SK-MEL-5 (cell line): ENCODE measurements at regions not wholly inside any gene's neighbourhood (a gene's known extent, or its start where the extent isn't known, plus 50 kb on each side); places are given as distances from the start of the nearest gene placed in this dataset.
A peak's percentile ranks its signal among the peaks of the same experiment; 100 is the strongest.

Source experiments
- DNase-seq: peaks from one replicate; pipeline ENCODE4 v3.0.0-alpha.2; 2016; ENCODE audit warnings: low read depth, low spot score
- in situ Hi-C: cut with HindIII; loops from 2 replicates; pipeline ENCODE4 v1.10.0; 2016; ENCODE audit warnings: low sequenced_read_pairs, high pct_unique_total_duplicates, low pct_unique_long_range_greater_than_20kb

- DNase-seq = no peak
- in situ Hi-C loops = no loop called here
These were observed 196.7 kb downstream of the HGF start for GRCh38 chr7:81573128-81573527.

DNA sequence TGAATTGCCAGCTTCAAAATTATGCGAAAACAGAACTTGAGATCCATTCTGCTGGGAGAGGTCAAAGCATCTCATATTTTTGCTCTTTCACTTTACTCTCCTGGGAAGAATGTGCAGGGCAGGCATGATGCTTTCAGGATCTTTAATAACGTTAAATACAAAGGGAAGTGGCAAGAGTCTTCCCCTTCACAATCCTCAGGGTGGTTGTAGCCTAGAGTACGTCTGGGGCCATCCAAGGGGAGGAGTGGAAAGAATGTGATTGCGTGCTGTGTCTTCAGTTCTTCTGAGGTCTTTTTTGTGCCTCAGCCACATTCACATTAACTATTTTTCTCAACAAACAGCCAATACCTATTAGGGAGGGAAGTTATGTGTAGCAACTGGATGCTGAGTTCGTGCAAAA is 207.3 kb downstream of the HGF start:
- in situ Hi-C loops = no loop called here
- no peak for DNase-seq

GRCh38 chr7:81560708-81561107 is 209.1 kb downstream of the HGF start:
- in situ Hi-C loops = no loop called here
- DNase-seq = no peak

DNA sequence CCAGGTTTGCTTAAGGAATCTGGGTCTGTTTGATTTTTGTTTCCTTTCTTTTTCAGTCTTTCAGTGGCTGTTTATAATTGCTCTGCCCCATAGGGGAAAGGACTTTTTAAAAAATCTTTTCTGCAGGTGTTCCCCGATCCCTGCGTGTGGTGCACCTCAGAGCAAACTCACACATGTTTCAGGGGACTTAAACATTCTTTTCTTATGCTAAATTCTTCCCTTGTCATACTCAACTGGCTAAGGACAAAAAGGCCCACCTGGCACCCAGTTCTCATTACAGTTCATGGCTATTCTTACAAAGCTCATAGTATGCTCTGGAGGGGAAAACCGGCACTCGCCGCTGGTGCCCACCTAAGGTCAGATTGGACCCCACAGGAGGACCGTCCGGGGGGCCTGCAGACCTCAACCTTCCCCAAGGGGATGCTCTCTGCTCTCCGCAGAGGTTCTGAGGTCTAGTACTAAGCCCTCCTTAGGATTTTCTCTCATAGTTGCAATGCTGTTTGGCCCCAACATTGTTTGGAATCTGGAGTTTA is 220.3 kb downstream of the HGF start:
- in situ Hi-C loops = no loop called here

DNA sequence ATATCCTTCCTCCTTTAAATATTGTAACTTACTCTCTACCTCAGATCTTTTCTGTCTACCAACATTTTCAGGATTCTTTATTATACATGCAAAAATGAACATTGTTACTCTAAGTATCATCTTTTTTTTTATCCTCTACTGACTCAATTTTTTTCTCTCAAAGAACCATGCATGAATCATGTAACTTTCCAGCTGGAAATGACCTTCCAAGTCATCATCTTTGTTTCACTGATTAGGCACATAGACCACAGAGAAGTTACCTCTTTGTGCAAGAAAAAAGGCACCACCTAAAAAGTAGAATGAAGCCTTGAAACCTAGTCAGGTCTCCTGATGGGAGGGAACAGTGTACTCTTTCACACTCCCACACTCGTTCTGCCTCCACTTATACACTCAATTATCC is 234.9 kb downstream of the HGF start:
- DNase-seq = no peak
- in situ Hi-C loops = no loop called here

More for the DNA sequence above, 220.3 kb downstream of the HGF start:
- DNase-seq = no peak

GRCh38 chr7:81534446-81534845 is 235.4 kb downstream of the HGF start:
- in situ Hi-C loops = no loop called here

DNA sequence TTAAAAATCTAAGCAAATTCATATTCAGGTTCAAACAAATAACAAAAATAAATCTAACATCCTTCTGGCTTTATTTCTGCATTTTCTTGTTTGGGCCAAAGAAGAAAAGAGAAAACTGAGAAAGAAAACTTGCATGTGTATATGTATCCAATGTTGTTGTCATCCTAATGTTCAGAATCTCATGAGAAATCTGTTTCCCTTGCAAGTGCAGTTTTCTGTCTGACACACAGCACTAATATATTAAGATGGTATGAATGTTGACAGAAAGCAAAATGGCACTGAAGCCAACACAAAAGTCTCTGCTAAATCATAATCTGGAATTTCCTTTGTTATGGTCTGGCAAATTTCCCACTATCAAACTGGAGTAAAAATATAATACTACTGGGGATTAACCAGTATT is 235.9 kb downstream of the HGF start:
- in situ Hi-C loops = no loop called here
- no peak for DNase-seq

More at GRCh38 chr7:81534446-81534845, 235.4 kb downstream of the HGF start:
- DNase-seq = no peak

DNA sequence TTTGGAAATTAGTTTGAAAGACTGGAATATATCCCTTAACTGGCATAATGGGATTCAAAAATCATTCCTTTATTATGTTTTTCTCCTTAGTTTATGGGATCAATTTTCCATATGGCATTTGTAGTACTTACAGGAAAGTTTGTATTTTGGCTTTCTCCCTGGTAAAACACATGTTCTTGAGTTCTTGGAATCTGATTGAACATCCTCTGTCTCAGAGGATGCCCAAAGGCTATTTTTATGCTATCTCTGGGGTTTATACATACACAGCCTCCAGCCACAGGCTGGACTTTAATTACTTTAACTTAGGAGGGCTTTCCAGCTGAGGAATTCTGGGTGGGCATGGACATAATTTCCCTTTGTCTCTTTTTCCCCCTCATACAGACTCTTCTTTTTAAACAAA is 236.4 kb downstream of the HGF start:
- no peak for DNase-seq
- in situ Hi-C loops = no loop called here

- DNase-seq = no peak
- in situ Hi-C loops = no loop called here
These were observed 240.1 kb downstream of the HGF start for GRCh38 chr7:81529785-81530184.

DNA sequence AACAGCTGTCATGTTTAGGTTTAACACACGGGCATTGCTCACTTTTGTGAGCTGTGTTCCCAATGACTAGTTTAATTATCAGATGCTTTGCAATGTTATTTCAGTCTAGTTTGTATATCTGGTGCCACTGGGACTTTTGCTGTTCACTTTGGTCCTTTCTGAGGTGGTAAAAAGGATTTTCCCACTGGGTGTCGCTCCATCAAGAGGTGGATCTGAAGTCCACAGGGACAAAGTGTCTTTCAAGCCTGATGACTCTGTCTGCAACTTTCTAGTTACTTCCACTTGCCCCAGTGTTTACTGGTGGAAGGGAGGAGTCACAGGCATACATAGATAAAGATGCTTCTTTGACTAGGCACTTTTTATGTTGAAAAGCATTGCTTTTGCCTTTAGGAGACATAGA is 242.2 kb downstream of the HGF start:
- peak; percentile 63 for DNase-seq
- in situ Hi-C loops = no loop called here

GRCh38 chr7:81526971-81527370 is 242.9 kb downstream of the HGF start:
- in situ Hi-C loops = no loop called here
- no peak for DNase-seq

- in situ Hi-C loops = no loop called here
- peak; percentile 10 for DNase-seq
These were observed 244.0 kb downstream of the HGF start for GRCh38 chr7:81525841-81526240.

GRCh38 chr7:81519886-81520285 is 250.0 kb downstream of the HGF start:
- in situ Hi-C loops = loop anchor here (25.0 kb wide), 1 partner anchor 217 kb away; no protein-coding TSS in a partner anchor
- DNase-seq = no peak

- DNase-seq = no peak
- in situ Hi-C loops = loop anchor here (25.0 kb wide), 1 partner anchor 220 kb away; no protein-coding TSS in a partner anchor
These were observed 252.9 kb downstream of the HGF start for GRCh38 chr7:81516898-81517297.

GRCh38 chr7:81515009-81515408 is 254.8 kb downstream of the HGF start:
- DNase-seq = no peak
- in situ Hi-C loops = loop anchor here (25.0 kb wide), 1 partner anchor 222 kb away; no protein-coding TSS in a partner anchor

DNA sequence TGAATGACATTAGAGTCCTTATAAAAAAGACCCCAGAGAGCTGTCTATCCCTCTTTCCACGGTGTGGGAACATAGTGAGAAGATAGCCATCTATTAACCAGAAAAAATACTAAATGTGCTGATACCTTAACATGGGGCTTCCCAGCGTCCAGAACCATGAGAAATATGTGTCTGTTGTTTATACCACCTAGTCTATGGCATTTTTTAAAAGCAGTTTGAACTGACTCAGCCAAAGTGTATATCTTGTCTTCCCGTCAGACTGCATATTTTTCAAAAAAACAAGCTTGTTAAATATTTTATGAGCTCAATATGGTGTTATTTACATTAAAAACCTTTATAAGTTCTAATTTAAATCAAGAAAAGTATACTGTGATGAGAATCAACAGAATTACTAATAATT is 255.3 kb downstream of the HGF start:
- in situ Hi-C loops = loop anchor here (25.0 kb wide), 1 partner anchor 223 kb away; no protein-coding TSS in a partner anchor
- DNase-seq = no peak

GRCh38 chr7:81510122-81510521 is 259.7 kb downstream of the HGF start:
- DNase-seq = no peak
- in situ Hi-C loops = loop anchor here (25.0 kb wide), 1 partner anchor 227 kb away; no protein-coding TSS in a partner anchor

- DNase-seq = no peak
These were observed 262.6 kb downstream of the HGF start for GRCh38 chr7:81507221-81507620.

GRCh38 chr7:81506609-81507008 is 263.2 kb downstream of the HGF start:
- in situ Hi-C loops = loop anchor here (25.0 kb wide), 1 partner anchor 231 kb away; no protein-coding TSS in a partner anchor
- DNase-seq = no peak

More at GRCh38 chr7:81507221-81507620, 262.6 kb downstream of the HGF start:
- in situ Hi-C loops = loop anchor here (25.0 kb wide), 1 partner anchor 230 kb away; no protein-coding TSS in a partner anchor
